Neural progenitor cell (in vitro differentiated cells): ENCODE measurements at regions not wholly inside any gene's neighbourhood (a gene's known extent, or its start where the extent isn't known, plus 50 kb on each side); places are given as distances from the start of the nearest gene placed in this dataset.

ENCODE experiments used
- EZH2 ChIP-seq: fragments of 200-600 bp; sonication (generic); IDR thresholded peaks from 2 replicates; pipeline ENCODE4 v1.6.1; 2017; ENCODE audit warnings: antibody characterized with exemption, mild to moderate bottlenecking, moderate library complexity
- EZH2phosphoT487 ChIP-seq: fragments of 200-600 bp; sonication (generic); IDR thresholded peaks from 2 replicates; pipeline ENCODE4 v1.6.1; 2017; ENCODE audit warnings: antibody characterized with exemption
- TF ChIP-seq, protein P1 (sequence below): fragments of 200-600 bp; sonication (generic); IDR thresholded peaks from 2 replicates; pipeline ENCODE4 v1.5.1; 2017; ENCODE audit warnings: antibody characterized with exemption, mild to moderate bottlenecking

GRCh38 chr5:1725641-1726468, 73.8 kb downstream of the MRPL36 start:
- TF ChIP-seq, protein P1, sequence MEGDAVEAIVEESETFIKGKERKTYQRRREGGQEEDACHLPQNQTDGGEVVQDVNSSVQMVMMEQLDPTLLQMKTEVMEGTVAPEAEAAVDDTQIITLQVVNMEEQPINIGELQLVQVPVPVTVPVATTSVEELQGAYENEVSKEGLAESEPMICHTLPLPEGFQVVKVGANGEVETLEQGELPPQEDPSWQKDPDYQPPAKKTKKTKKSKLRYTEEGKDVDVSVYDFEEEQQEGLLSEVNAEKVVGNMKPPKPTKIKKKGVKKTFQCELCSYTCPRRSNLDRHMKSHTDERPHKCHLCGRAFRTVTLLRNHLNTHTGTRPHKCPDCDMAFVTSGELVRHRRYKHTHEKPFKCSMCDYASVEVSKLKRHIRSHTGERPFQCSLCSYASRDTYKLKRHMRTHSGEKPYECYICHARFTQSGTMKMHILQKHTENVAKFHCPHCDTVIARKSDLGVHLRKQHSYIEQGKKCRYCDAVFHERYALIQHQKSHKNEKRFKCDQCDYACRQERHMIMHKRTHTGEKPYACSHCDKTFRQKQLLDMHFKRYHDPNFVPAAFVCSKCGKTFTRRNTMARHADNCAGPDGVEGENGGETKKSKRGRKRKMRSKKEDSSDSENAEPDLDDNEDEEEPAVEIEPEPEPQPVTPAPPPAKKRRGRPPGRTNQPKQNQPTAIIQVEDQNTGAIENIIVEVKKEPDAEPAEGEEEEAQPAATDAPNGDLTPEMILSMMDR = no peak
- TF ChIP-seq EZH2 (no peak), EZH2phosphoT487 (no peak)
